Fibroblast of the aortic adventitia (primary cell): ENCODE measurements at regions not wholly inside any gene's neighbourhood (a gene's known extent, or its start where the extent isn't known, plus 50 kb on each side); places are given as distances from the start of the nearest gene placed in this dataset.

ENCODE experiments used
- DNase-seq: peaks from one replicate; pipeline ENCODE4 v3.0.0-alpha.2; 2010; ENCODE audit warnings: low read depth
- H3K4me3 ChIP-seq: 2 replicates; pipeline ENCODE4 v1.5.1; 2011; ENCODE audit warnings: low read depth, mild to moderate bottlenecking, control low read depth, low read length, moderate library complexity
- CTCF ChIP-seq: IDR thresholded peaks from 2 replicates; pipeline ENCODE4 v1.5.1; 2011; ENCODE audit warnings: mild to moderate bottlenecking, low read length, control low read depth, inconsistent platforms; ENCODE audit not compliant: insufficient read depth

- no peak overlapping the region for H3K4me3 ChIP-seq
- no peak for DNase-seq
- TF ChIP-seq CTCF: no peak
These were observed 81.0 kb upstream of the VAV3 start for GRCh38 chr1:108046026-108046425.

GRCh38 chr1:108045460-108045859 lies 80.5 kb upstream of the VAV3 start:
- TF ChIP-seq CTCF: no peak
- DNase-seq: no peak
- no peak overlapping the region for H3K4me3 ChIP-seq

- DNase-seq: no peak
- H3K4me3 ChIP-seq: no peak overlapping the region
- no peak for TF ChIP-seq CTCF
These were observed 79.3 kb upstream of the VAV3 start for GRCh38 chr1:108044318-108044717.

- H3K4me3 ChIP-seq: no peak overlapping the region
- TF ChIP-seq CTCF: no peak
- DNase-seq: no peak
These were observed 78.7 kb upstream of the VAV3 start for GRCh38 chr1:108043707-108044106.

- no peak overlapping the region for H3K4me3 ChIP-seq
- TF ChIP-seq CTCF: no peak
- DNase-seq: no peak
These were observed 77.6 kb upstream of the VAV3 start for GRCh38 chr1:108042610-108043009.

- no peak for TF ChIP-seq CTCF
- no peak overlapping the region for H3K4me3 ChIP-seq
- DNase-seq: peak; percentile 45
These were observed 76.6 kb upstream of the VAV3 start for GRCh38 chr1:108041360-108042142.

- no peak for DNase-seq
- TF ChIP-seq CTCF: no peak
- H3K4me3 ChIP-seq: no peak overlapping the region
These were observed 73.8 kb upstream of the VAV3 start for GRCh38 chr1:108038653-108039236.
